IPS DF 6.9 (cell line): ENCODE measurements at regions not wholly inside any gene's neighbourhood (a gene's known extent, or its start where the extent isn't known, plus 50 kb on each side); places are given as distances from the start of the nearest gene placed in this dataset.
"Not testable (repeated sequence)": the region's sequence is repeated elsewhere in the genome, so short reads cannot be mapped to it uniquely, and the experiment has no call there.

Source experiments
- DNase-seq: peaks from one replicate; pipeline ENCODE4 v3.0.0-alpha.2; 2013; ENCODE audit warnings: low read depth, low spot score
- H3K27ac ChIP-seq: one replicate; pipeline ENCODE4 v1.5.1; 2013; ENCODE audit warnings: low read length, control low read depth
- H3K27me3 ChIP-seq: 2 replicates; pipeline ENCODE4 v1.6.1; 2013; ENCODE audit warnings: mild to moderate bottlenecking, low read length; ENCODE audit not compliant: control insufficient read depth, insufficient read depth
- H3K36me3 ChIP-seq: 2 replicates; pipeline ENCODE4 v1.6.1; 2013; ENCODE audit warnings: low read length; ENCODE audit not compliant: control insufficient read depth, insufficient read depth
- H3K4me1 ChIP-seq: 2 replicates; pipeline ENCODE4 v1.6.1; 2013; ENCODE audit warnings: low read length; ENCODE audit not compliant: control insufficient read depth, insufficient read depth
- H3K4me3 ChIP-seq: 2 replicates; pipeline ENCODE4 v1.5.1; 2013; ENCODE audit warnings: mild to moderate bottlenecking, low read length
- H3K9me3 ChIP-seq: 2 replicates; pipeline ENCODE4 v1.6.1; 2013; ENCODE audit warnings: low read length, inconsistent platforms; ENCODE audit not compliant: control insufficient read depth, insufficient read depth
- WGBS: extraction: QIAGEN DNeasy Blood & Tissue Kit; methylation state at CpG from one replicate; pipeline ENCODE4 v1.1.7; 2013; ENCODE audit warnings: mixed read lengths, missing lambda C conversion rate; ENCODE audit not compliant: insufficient read length, insufficient coverage; 5-methylcytosine and 5-hydroxymethylcytosine counted together

DNA sequence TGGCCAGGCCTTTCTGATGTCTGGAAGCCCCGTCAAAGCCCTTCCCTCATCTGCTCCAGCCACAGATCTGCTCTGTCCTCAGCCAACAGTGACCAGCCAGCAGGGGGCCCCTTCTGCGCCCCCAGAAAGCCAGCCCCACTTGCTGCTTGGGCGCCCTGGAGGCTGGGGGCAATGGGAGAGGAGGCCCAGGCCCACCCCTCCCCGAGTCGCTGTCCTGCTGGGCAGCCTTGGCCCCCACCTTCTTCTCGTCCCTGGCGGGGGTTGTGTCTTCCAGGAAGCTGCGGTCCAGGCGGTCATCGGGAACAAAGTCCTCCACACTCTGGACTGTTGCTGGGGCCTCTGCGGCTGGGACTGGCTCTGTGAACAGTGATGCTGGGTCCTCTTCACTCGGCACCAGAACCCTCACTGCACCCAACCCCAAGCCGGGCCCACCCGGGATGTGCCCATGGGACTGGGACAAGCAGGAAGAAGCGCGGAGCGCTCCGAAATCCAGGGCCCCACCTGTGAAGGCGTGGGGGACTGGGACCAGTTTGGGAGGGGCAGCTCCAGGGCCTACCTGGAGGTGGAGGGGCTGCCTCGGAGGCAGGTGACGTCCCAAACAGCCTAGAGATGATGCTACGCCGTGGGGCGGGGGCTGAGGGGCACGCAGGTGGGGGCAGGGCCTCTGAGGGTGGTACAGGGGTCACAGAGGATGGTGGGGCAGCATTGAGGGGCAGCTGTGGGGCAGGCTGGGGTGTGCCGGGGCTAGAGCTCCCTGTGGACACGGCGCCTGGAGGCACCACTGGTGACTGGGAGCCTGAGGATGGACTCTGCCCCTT is 257.6 kb downstream of the ANKRD30B start:
- H3K9me3 ChIP-seq, result no peaks in the 10 kb centered on the region
- no peak overlapping the region for H3K4me3 ChIP-seq
- no peaks in the 10 kb centered on the region for H3K36me3 ChIP-seq
- H3K27ac ChIP-seq, result no peak overlapping the region
- no CpG with 5 or more reads among the region's 28 CpGs for WGBS
- no peaks in the 10 kb centered on the region for H3K4me1 ChIP-seq
- no peak for DNase-seq
- H3K27me3 ChIP-seq, result no peaks in the 10 kb centered on the region

DNA sequence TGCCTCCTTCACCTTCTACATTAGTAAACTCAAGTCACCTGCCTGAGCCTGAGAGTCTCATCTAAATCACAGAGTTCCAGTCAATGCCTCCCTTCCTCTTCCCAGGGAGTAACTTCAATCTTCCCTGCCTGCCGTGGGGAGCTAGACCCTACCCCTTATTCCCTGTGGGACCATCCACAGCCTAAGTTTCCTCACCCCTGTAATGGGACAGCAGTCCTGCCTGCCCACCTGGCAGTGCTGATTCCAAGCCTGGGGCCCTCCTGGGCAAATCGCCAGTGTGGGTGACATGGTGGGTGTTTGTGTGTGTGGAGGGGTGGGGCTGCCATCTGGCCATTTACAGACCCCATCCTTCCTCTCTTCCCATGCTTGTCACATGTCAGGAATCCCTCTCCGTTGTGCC is 258.6 kb downstream of the ANKRD30B start:
- H3K27me3 ChIP-seq, H3K27ac ChIP-seq, H3K4me3 ChIP-seq, H3K4me1 ChIP-seq, H3K9me3 ChIP-seq, DNase-seq, H3K36me3 ChIP-seq: not testable (repeated sequence)
- WGBS, result no CpG with 5 or more reads among the region's 3 CpGs

DNA sequence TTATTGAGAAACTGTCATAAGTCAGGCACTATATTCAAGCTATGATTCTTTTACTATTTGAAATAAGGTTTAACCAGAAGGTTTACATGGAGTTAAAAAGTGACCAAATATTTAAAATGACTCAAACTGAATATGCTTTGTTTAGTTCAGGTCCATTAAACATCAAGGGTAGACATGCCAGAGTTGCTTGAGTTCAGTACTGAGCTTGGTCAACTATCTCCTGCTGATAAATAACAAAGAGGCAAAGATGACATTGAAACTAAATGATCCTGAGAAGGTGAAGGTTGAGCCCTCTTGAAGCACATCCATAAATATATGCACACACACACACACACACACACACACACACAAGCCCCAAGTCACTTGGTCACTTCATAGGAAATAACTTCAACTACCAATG is 278.1 kb downstream of the ANKRD30B start:
- H3K27me3 ChIP-seq, DNase-seq, H3K4me1 ChIP-seq, H3K36me3 ChIP-seq, H3K27ac ChIP-seq, H3K4me3 ChIP-seq, H3K9me3 ChIP-seq: not testable (repeated sequence)

DNA sequence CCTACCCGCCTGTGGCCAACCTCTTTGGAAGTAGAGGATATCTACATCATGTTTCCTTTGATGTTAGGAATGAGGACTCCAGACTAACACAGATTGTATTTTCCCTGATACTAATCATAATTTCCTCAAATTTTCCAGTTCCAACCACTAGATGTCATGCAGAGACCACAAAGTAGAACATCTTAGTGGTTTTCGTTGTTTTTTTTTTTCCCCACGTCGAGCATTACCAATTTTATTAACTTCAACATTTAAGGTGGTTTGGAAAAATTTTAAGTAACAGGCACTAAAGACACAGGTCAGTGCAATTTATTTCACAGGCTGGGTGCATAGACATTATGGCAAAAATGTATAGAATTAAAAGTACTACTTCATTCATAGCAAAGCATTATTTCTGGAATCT is 280.1 kb downstream of the ANKRD30B start:
- not testable (repeated sequence) for DNase-seq, H3K4me3 ChIP-seq, H3K27ac ChIP-seq, H3K9me3 ChIP-seq, H3K36me3 ChIP-seq, H3K4me1 ChIP-seq, H3K27me3 ChIP-seq
- no CpG with 5 or more reads among the region's 4 CpGs for WGBS

DNA sequence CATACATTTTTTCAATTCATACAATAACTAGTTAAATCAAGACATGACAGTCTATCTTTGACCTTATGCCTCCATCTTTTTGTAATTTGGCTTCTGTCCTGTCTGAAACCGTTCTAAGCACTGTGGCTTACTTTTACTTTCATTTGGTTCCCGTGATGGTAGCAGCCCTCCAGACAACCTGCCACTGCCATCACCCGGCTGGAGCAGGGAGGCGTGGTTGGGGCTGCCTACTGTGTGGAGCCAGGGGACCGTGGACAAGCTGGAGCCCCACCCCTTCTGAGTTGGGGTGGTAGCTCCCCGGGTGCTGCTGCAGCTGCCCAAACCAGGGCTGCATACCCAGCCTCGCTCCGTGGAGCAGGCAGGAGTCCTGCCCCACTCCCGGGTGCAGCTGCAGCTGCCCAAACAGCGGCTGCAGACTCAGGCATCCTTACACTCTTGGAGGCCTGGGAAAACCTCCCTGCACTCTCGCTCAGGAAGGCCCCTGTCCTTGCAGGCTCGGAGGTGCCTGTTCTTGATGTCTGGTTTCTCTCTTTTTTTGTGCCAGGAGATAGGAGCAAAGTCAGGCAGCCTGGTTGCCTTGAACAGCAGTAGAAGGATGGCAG is 312.4 kb downstream of the ANKRD30B start:
- DNase-seq, H3K27me3 ChIP-seq, H3K9me3 ChIP-seq, H3K36me3 ChIP-seq, H3K4me1 ChIP-seq, H3K27ac ChIP-seq, H3K4me3 ChIP-seq: not testable (repeated sequence)
- WGBS, result no CpG with 5 or more reads among the region's 12 CpGs

DNA sequence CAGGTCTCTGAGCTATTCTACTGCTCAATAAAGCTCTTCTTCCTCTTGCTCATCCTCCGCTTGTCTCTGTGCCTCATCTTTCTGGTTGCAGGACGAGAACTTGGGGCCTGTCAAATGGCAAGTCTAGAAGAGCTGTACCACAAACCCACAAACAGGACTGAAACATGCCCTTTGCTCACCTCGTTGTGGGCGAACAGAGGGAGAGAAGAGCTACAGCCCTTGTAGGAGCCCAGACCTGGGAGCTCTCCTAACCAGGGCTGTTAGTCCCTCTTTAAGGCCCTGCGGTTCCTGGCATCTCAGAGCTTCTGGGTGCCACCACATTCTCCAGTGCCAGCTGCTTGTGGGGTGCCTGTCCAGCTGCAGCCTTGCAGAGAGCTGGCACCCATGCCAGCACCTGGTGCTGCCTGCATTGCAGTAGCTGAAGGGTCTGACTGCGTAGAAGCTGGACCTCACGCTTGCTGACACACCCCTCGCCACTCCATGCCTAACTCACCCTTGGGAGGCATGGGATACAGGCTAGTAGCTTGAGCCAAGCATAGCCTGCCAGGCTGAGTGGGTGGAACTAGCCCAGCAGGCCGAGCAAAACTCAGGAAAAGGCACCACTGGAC is 313.4 kb downstream of the ANKRD30B start:
- DNase-seq, H3K36me3 ChIP-seq, H3K27me3 ChIP-seq, H3K4me3 ChIP-seq, H3K4me1 ChIP-seq, H3K27ac ChIP-seq, H3K9me3 ChIP-seq: not testable (repeated sequence)
- no CpG with 5 or more reads among the region's 9 CpGs for WGBS

DNA sequence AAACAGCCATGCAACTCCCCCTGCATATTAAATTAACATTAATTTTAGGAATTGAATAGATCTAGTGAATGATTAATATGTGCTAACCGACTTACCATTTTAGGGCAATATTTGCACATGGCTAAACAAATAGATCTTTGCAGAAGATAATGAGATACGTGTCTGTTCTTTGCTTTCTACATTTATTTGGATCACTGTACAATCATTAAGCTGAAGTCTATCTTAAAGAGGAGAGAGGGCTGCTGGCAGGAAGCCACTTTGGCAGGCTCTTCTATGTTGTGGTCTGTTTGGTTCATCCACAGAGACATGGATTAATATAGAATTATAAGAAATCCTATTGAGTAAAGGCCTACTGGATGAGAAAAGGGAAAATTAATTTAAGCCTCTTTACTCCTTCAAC is 318.5 kb downstream of the ANKRD30B start:
- not testable (repeated sequence) for H3K27me3 ChIP-seq, DNase-seq, H3K4me3 ChIP-seq, H3K4me1 ChIP-seq, H3K27ac ChIP-seq, H3K9me3 ChIP-seq, H3K36me3 ChIP-seq
- no CpG with 5 or more reads among the region's 2 CpGs for WGBS

DNA sequence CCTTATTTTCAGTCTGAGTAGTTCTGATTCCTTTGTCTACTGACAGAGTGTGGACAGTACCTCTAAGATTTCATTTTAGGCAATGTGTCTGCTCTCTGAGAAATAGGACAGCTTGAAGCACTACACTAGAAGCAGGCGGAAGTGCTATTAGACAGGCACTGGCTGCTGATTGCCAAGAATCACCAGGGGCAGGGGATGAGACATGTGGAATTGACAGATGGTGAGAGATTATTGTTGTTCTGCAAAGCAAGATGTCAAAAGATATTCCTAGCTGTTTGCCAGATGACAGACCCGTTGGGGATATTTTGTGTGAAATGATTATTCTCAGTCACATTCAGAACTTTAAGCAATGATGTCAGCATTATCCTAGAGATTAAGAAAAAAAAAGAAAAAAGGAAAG is 323.3 kb downstream of the ANKRD30B start:
- not testable (repeated sequence) for H3K36me3 ChIP-seq, DNase-seq, H3K4me1 ChIP-seq, H3K4me3 ChIP-seq, H3K27me3 ChIP-seq, H3K27ac ChIP-seq, H3K9me3 ChIP-seq
- no CpG with 5 or more reads among the region's 2 CpGs for WGBS
